Astrocyte of the cerebellum (primary cell): ENCODE measurements at regions not wholly inside any gene's neighbourhood (a gene's known extent, or its start where the extent isn't known, plus 50 kb on each side); places are given as distances from the start of the nearest gene placed in this dataset.

Experiments used
- DNase-seq: peaks from one replicate; pipeline ENCODE4 v3.0.0-alpha.2; 2011; ENCODE audit warnings: low read depth
- H3K4me3 ChIP-seq: 2 replicates; pipeline ENCODE4 v1.5.1; 2011; ENCODE audit warnings: mild to moderate bottlenecking, low read depth, low read length, moderate library complexity
- in situ Hi-C: cut with HindIII; loops from 2 replicates; pipeline ENCODE4 v1.10.0; 2017; ENCODE audit warnings: low sequenced_read_pairs
- TF ChIP-seq, protein P1 (sequence below): IDR thresholded peaks from 2 replicates; pipeline ENCODE4 v1.5.1; 2012; ENCODE audit warnings: low read length, low read depth, moderate library complexity, mild to moderate bottlenecking; ENCODE audit errors: missing control alignments

DNA sequence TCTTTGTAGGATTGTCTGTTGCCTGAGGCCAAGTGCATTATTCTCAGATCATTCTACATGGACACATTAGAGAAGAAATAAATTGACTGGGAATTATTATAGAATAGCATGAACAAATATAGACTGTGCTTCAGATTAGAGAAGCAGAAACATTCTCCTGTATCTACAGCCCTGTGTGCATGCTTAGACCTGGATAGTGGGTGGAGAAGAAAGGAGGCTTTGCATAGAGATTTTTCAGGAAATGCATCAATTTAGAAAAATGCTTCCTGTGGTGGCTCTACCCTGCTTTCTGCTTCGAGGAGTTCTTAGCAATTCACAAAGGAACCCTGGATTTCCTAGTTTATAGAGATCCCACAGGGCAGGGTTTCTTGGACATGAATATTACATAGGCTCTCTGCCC lies 66.7 kb downstream of the IRX1 start:
- TF ChIP-seq, protein P1, sequence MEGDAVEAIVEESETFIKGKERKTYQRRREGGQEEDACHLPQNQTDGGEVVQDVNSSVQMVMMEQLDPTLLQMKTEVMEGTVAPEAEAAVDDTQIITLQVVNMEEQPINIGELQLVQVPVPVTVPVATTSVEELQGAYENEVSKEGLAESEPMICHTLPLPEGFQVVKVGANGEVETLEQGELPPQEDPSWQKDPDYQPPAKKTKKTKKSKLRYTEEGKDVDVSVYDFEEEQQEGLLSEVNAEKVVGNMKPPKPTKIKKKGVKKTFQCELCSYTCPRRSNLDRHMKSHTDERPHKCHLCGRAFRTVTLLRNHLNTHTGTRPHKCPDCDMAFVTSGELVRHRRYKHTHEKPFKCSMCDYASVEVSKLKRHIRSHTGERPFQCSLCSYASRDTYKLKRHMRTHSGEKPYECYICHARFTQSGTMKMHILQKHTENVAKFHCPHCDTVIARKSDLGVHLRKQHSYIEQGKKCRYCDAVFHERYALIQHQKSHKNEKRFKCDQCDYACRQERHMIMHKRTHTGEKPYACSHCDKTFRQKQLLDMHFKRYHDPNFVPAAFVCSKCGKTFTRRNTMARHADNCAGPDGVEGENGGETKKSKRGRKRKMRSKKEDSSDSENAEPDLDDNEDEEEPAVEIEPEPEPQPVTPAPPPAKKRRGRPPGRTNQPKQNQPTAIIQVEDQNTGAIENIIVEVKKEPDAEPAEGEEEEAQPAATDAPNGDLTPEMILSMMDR, result no peak
- DNase-seq, result no peak
- no peak overlapping the region for H3K4me3 ChIP-seq
- in situ Hi-C loops, result no loop called here

DNA sequence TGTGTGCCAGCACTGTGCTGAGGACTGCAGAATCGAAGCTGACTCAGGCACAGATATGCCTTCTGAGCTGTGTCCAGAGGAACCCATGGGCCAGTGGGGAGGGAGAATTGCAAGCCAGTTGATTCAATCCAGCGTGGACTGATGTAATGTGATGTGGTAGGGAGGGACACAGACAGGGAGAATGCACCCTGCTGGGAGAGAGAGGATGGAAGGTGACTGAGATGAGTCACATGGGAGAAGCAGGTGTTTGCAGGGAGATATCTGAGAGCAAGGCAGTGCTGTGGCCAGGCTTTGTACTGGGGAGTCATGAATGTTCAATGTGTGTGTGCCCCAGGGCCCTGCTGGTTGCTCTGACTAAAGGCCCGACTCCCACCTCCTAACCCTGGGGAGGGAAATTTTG lies 75.7 kb downstream of the IRX1 start:
- no peak overlapping the region for H3K4me3 ChIP-seq
- in situ Hi-C loops, result no loop called here
- DNase-seq, result no peak
- TF ChIP-seq, protein P1, result no peak

DNA sequence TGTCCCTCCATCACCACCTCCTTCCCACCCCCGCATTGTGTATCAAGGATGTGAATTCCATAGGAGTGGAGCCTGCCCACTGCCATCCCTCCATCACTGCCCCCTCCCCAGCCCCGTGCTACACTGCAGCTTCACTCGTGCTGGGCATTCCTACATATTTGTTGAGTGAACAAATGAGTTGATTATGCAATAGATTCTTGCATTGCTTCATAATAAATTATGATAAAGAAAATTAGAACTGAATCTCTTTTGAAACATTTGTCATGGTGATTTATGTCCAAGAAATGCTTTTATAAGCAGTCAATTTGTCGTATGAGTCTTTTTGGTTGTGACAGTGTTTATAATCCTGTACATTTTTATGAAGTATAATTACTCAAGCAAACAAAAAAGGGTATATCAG lies 83.2 kb downstream of the IRX1 start:
- no peak overlapping the region for H3K4me3 ChIP-seq
- in situ Hi-C loops, result no loop called here

DNA sequence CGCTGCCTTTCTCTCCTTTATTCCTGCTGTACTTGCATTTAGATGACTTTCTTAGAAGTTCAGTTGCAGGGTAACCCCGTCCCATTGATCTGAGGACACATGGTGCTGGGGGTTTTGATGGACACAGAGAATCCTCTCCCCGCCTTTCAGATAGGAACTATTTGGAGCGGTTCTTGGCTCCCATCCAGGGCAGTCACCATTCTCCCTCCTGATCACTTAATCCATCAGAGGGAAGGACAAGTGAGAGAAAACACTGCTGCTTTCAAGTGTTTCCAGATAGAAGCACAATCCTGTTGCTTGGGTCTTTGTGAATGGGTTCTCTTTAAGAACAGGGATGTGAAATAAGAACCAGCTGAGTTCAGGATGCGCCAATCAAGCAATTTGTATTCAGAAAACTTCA lies 85.2 kb downstream of the IRX1 start:
- H3K4me3 ChIP-seq, result no peak overlapping the region
- in situ Hi-C loops, result no loop called here
- DNase-seq, result no peak
- TF ChIP-seq, protein P1, result no peak

More for the DNA sequence above, 83.2 kb downstream of the IRX1 start:
- TF ChIP-seq, protein P1, result no peak
- DNase-seq, result no peak

DNA sequence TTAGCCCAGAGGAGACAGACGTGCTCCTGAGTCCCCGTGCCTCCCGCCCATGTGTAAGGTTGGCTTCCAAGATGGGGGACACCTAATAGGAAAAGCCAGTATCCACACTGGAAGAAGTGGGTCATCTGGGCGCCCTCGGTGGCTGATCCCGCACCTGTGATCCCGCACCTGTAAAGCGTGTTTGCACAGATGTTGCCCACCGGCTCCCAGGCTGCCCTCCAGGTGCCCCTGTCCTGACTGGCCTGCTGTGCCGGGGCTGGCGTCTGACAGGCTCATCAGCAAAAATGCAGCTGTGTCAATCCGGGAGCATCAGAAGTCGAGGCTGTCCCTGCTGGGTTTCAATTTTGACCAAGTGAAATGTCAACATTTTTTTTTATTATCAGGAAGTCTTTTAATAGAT lies 88.5 kb downstream of the IRX1 start:
- in situ Hi-C loops, result no loop called here
- DNase-seq, result no peak
- TF ChIP-seq, protein P1, result no peak
- H3K4me3 ChIP-seq, result no peak overlapping the region

DNA sequence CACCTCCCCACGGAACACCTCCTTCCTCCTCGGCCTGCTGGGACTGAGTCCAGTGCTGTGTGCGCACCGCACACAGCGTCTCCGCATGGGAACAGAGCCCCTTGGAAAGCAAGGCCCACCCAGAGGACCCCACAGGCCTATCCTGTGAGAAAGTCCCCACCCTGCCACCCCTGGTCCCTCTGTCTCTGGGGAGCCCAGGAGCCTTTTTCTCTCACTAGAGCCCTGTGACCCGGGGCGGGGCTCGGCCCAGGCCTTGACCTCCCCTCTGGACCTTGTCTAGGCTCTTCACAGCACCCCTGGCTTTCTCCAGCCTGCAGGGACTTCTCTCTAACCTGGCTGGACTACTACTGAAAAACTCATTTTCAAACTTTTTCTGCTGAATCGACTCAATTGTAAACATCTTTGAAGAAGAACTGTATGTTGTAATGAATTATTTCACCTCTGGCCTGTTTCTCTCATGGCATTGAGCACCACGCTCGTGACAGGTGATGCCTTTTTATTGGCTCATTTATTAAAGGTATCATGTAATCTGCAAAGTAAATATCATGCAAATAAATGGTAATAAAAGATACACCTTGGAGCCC lies 89.2 kb downstream of the IRX1 start:
- no peak overlapping the region for H3K4me3 ChIP-seq
- in situ Hi-C loops, result no loop called here
- TF ChIP-seq, protein P1, result no peak
- DNase-seq, result no peak
